DND-41 (cell line): ENCODE measurements at regions not wholly inside any gene's neighbourhood (a gene's known extent, or its start where the extent isn't known, plus 50 kb on each side); places are given as distances from the start of the nearest gene placed in this dataset.

Source experiments
- EZH2 ChIP-seq: IDR thresholded peaks from 3 replicates; pipeline ENCODE4 v1.6.1; 2012; ENCODE audit warnings: borderline replicate concordance, low read depth, mild to moderate bottlenecking, moderate library complexity, low read length, inconsistent platforms; ENCODE audit not compliant: severe bottlenecking
- TF ChIP-seq, protein P1 (sequence below): IDR thresholded peaks from 2 replicates; pipeline ENCODE4 v1.5.1; 2012; ENCODE audit warnings: borderline replicate concordance, low read length, moderate library complexity, mild to moderate bottlenecking; ENCODE audit not compliant: poor library complexity, severe bottlenecking; ENCODE audit errors: extremely low read depth

DNA sequence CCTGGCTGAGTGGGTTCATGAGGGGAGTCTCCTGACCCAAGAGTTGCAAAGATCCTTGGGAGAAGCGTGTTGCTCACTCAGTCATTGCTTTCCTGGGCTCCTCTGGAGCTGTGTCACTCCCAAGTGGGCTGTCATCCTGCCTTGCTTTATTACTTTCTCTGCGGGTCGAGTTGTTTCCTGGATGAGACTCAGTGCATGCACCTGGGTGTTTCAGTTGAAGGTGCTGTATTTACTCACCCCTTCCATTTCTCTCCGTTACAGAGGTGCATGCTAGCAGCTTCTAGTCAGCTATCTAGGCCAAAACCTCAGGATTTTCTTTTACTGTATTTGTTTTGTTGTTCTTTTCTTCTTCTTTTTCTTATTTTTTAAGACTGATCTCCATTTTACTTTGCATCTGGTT, 785.5 kb upstream of the EDIL3 start:
- TF ChIP-seq, protein P1, sequence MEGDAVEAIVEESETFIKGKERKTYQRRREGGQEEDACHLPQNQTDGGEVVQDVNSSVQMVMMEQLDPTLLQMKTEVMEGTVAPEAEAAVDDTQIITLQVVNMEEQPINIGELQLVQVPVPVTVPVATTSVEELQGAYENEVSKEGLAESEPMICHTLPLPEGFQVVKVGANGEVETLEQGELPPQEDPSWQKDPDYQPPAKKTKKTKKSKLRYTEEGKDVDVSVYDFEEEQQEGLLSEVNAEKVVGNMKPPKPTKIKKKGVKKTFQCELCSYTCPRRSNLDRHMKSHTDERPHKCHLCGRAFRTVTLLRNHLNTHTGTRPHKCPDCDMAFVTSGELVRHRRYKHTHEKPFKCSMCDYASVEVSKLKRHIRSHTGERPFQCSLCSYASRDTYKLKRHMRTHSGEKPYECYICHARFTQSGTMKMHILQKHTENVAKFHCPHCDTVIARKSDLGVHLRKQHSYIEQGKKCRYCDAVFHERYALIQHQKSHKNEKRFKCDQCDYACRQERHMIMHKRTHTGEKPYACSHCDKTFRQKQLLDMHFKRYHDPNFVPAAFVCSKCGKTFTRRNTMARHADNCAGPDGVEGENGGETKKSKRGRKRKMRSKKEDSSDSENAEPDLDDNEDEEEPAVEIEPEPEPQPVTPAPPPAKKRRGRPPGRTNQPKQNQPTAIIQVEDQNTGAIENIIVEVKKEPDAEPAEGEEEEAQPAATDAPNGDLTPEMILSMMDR, result no peak
- TF ChIP-seq EZH2, result no peak
